ENCODE measurements at regions not wholly inside any gene's neighbourhood (a gene's known extent, or its start where the extent isn't known, plus 50 kb on each side); places are given as distances from the start of the nearest gene placed in this dataset.
"Not testable (repeated sequence)": the region's sequence is repeated elsewhere in the genome, so short reads cannot be mapped to it uniquely, and the experiment has no call there.

- DNase-seq (ENCODE audit: low read depth): no peak
- TF ChIP-seq CTCF (conservative IDR thresholded peaks at IDR 0.05; ENCODE audit: low read depth, low read length): no peak
- H3K4me3 ChIP-seq (ENCODE audit: low read length): no peak overlapping the region
These were observed 406.1 kb downstream of the RPS6KC1 start for GRCh38 chr1:213457186-213457585.

- TF ChIP-seq CTCF (conservative IDR thresholded peaks at IDR 0.05; ENCODE audit: low read depth, low read length): no peak
- no peak for DNase-seq (ENCODE audit: low read depth)
- H3K4me3 ChIP-seq (ENCODE audit: low read length): no peak overlapping the region
These were observed 406.7 kb downstream of the RPS6KC1 start for GRCh38 chr1:213457733-213458132.

- DNase-seq (ENCODE audit: low read depth); H3K4me3 ChIP-seq (ENCODE audit: low read length): not testable (repeated sequence)
These were observed 411.3 kb downstream of the RPS6KC1 start for GRCh38 chr1:213462374-213462773.

GRCh38 chr1:213464786-213465460 is 413.9 kb downstream of the RPS6KC1 start:
- TF ChIP-seq CTCF (conservative IDR thresholded peaks at IDR 0.05; ENCODE audit: low read depth, low read length): no peak
- H3K4me3 ChIP-seq (ENCODE audit: low read length): no peak overlapping the region
- DNase-seq (ENCODE audit: low read depth): no peak

GRCh38 chr1:213466541-213466940 is 415.5 kb downstream of the RPS6KC1 start:
- TF ChIP-seq CTCF (conservative IDR thresholded peaks at IDR 0.05; ENCODE audit: low read depth, low read length): no peak
- DNase-seq (ENCODE audit: low read depth): no peak

GRCh38 chr1:213474054-213474453 is 423.0 kb downstream of the RPS6KC1 start:
- DNase-seq (ENCODE audit: low read depth): no peak
- no peak overlapping the region for H3K4me3 ChIP-seq (ENCODE audit: low read length)
- TF ChIP-seq CTCF (conservative IDR thresholded peaks at IDR 0.05; ENCODE audit: low read depth, low read length): no peak

More at GRCh38 chr1:213466541-213466940, 415.5 kb downstream of the RPS6KC1 start:
- H3K4me3 ChIP-seq (ENCODE audit: low read length): no peak overlapping the region

GRCh38 chr1:213481395-213481794 is 430.4 kb downstream of the RPS6KC1 start:
- DNase-seq (ENCODE audit: low read depth): no peak
- H3K4me3 ChIP-seq (ENCODE audit: low read length): no peak overlapping the region
- no peak for TF ChIP-seq CTCF (conservative IDR thresholded peaks at IDR 0.05; ENCODE audit: low read depth, low read length)

All from retinal pigment epithelial cell (primary cell).